ENCODE measurements at regions not wholly inside any gene's neighbourhood (a gene's known extent, or its start where the extent isn't known, plus 50 kb on each side); places are given as distances from the start of the nearest gene placed in this dataset.

GRCh38 chr2:134014196-134014960, 239.5 kb upstream of the MGAT5 start:
- ChIA-PET POLR2A (no interaction called here), SMC1A (ENCODE audit: uncharacterized antibody, unreplicated experiment) (no interaction called here), CTCF (interaction anchor here (0.9 kb wide), 1 partner anchor 89 kb away, joined by 3 read pairs; no protein-coding TSS in a partner anchor), RAD21 (ENCODE audit: unreplicated experiment) (no interaction called here)
- no peaks in the 10 kb centered on the region for H3K27me3 ChIP-seq (replicated peaks in 1 of 2; ENCODE audit: control insufficient read depth in 2 of 2, insufficient read depth in 2 of 2, low read length in 1 of 2)
- no peak for TF ChIP-seq MYB (IDR thresholded peaks at IDR 0.05; ENCODE audit: borderline replicate concordance, low read depth, low read length)
- no peak for TF ChIP-seq MTA3 (IDR thresholded peaks at IDR 0.05; ENCODE audit: borderline replicate concordance, low read length)
- no peak for TF ChIP-seq RAD21 (IDR thresholded peaks at IDR 0.05; ENCODE audit: insufficient read depth, low read depth, low read length)
- TF ChIP-seq, protein P1, sequence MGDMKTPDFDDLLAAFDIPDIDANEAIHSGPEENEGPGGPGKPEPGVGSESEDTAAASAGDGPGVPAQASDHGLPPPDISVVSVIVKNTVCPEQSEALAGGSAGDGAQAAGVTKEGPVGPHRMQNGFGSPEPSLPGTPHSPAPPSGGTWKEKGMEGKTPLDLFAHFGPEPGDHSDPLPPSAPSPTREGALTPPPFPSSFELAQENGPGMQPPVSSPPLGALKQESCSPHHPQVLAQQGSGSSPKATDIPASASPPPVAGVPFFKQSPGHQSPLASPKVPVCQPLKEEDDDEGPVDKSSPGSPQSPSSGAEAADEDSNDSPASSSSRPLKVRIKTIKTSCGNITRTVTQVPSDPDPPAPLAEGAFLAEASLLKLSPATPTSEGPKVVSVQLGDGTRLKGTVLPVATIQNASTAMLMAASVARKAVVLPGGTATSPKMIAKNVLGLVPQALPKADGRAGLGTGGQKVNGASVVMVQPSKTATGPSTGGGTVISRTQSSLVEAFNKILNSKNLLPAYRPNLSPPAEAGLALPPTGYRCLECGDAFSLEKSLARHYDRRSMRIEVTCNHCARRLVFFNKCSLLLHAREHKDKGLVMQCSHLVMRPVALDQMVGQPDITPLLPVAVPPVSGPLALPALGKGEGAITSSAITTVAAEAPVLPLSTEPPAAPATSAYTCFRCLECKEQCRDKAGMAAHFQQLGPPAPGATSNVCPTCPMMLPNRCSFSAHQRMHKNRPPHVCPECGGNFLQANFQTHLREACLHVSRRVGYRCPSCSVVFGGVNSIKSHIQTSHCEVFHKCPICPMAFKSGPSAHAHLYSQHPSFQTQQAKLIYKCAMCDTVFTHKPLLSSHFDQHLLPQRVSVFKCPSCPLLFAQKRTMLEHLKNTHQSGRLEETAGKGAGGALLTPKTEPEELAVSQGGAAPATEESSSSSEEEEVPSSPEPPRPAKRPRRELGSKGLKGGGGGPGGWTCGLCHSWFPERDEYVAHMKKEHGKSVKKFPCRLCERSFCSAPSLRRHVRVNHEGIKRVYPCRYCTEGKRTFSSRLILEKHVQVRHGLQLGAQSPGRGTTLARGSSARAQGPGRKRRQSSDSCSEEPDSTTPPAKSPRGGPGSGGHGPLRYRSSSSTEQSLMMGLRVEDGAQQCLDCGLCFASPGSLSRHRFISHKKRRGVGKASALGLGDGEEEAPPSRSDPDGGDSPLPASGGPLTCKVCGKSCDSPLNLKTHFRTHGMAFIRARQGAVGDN (IDR thresholded peaks at IDR 0.05): no peak
- no peak for TF ChIP-seq CEBPB (IDR thresholded peaks at IDR 0.05; ENCODE audit: borderline replicate concordance in 1 of 2, low read depth in 2 of 2, low read length in 2 of 2)
- TF ChIP-seq, protein P2, sequence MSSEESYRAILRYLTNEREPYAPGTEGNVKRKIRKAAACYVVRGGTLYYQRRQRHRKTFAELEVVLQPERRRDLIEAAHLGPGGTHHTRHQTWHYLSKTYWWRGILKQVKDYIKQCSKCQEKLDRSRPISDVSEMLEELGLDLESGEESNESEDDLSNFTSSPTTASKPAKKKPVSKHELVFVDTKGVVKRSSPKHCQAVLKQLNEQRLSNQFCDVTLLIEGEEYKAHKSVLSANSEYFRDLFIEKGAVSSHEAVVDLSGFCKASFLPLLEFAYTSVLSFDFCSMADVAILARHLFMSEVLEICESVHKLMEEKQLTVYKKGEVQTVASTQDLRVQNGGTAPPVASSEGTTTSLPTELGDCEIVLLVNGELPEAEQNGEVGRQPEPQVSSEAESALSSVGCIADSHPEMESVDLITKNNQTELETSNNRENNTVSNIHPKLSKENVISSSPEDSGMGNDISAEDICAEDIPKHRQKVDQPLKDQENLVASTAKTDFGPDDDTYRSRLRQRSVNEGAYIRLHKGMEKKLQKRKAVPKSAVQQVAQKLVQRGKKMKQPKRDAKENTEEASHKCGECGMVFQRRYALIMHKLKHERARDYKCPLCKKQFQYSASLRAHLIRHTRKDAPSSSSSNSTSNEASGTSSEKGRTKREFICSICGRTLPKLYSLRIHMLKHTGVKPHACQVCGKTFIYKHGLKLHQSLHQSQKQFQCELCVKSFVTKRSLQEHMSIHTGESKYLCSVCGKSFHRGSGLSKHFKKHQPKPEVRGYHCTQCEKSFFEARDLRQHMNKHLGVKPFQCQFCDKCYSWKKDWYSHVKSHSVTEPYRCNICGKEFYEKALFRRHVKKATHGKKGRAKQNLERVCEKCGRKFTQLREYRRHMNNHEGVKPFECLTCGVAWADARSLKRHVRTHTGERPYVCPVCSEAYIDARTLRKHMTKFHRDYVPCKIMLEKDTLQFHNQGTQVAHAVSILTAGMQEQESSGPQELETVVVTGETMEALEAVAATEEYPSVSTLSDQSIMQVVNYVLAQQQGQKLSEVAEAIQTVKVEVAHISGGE (CRISPR knock-in tag; IDR thresholded peaks at IDR 0.05): no peak
- no peak for TF ChIP-seq ZNF207 (IDR thresholded peaks at IDR 0.05; ENCODE audit: borderline replicate concordance)
- no peak overlapping the region for H3K4me3 ChIP-seq
- BruUV-seq (replicated peaks): no TSS peak
- no peak overlapping the region for H3K4me2 ChIP-seq (ENCODE audit: control insufficient read depth, insufficient read depth)
- no peaks in the 10 kb centered on the region for H3K4me1 ChIP-seq (ENCODE audit: control insufficient read depth, insufficient read depth, low read length)
- no peaks in the 10 kb centered on the region for H3K36me3 ChIP-seq (ENCODE audit: control insufficient read depth in 2 of 2, insufficient read depth in 2 of 2, low read length in 1 of 2)
- H3K9me3 ChIP-seq (replicated peaks; ENCODE audit: control insufficient read depth, insufficient read depth, low read length): no peaks in the 10 kb centered on the region
- no peaks in the 10 kb centered on the region for H3K79me2 ChIP-seq (ENCODE audit: control insufficient read depth, insufficient read depth, low read length)
- ATAC-seq (no peak), FAIRE-seq (no peak), DNase-seq (ENCODE audit: low read depth, low spot score) (no peak)
- H2AFZ ChIP-seq (ENCODE audit: control insufficient read depth, low read depth, low read length): no peak overlapping the region
- in situ Hi-C loops (cut with MboI) (no loop called here), intact Hi-C loops (cut with micrococcal nuclease; ENCODE audit: unreplicated experiment) (no loop called here)
- H4K20me1 ChIP-seq (ENCODE audit: control insufficient read depth, insufficient read depth): no peaks in the 10 kb centered on the region
- 72% methylated on average over 3 of the region's 3 CpGs for WGBS (ENCODE audit: insufficient coverage, insufficient replicate concordance, low lambda C conversion rate, missing lambda C conversion rate)
- no peak overlapping the region for H3K27ac ChIP-seq (ENCODE audit: control insufficient read depth, insufficient read depth)
- no peak overlapping the region for H3K9ac ChIP-seq (ENCODE audit: control insufficient read depth, insufficient read depth, low read length)

All from GM12878 (cell line).